ENCODE measurements at regions not wholly inside any gene's neighbourhood (a gene's known extent, or its start where the extent isn't known, plus 50 kb on each side); places are given as distances from the start of the nearest gene placed in this dataset.
"Not testable (repeated sequence)": the region's sequence is repeated elsewhere in the genome, so short reads cannot be mapped to it uniquely, and the experiment has no call there.

DNA sequence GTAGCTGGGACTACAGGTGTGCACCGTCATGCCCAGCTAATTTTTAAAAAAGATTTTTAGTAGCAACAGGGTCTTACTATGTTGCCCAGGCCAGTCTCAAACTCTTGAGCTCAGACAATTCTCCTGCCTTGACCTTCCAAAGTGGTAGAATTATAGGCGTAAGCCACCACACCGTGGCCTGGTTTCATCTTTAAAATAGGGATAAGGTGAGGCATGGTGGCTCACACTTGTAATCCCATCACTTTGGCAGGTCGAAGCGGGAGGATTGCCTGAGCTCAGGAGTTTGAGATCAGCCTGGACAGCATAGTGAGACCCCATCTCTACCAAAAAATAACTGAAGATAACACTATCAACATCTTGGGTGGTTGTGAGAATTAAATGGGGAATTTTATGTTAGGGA is 84.6 kb upstream of the SPDYE9 start:
- TF ChIP-seq, protein P1, sequence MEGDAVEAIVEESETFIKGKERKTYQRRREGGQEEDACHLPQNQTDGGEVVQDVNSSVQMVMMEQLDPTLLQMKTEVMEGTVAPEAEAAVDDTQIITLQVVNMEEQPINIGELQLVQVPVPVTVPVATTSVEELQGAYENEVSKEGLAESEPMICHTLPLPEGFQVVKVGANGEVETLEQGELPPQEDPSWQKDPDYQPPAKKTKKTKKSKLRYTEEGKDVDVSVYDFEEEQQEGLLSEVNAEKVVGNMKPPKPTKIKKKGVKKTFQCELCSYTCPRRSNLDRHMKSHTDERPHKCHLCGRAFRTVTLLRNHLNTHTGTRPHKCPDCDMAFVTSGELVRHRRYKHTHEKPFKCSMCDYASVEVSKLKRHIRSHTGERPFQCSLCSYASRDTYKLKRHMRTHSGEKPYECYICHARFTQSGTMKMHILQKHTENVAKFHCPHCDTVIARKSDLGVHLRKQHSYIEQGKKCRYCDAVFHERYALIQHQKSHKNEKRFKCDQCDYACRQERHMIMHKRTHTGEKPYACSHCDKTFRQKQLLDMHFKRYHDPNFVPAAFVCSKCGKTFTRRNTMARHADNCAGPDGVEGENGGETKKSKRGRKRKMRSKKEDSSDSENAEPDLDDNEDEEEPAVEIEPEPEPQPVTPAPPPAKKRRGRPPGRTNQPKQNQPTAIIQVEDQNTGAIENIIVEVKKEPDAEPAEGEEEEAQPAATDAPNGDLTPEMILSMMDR (conservative IDR thresholded peaks at IDR 0.05 in 1 of 2, IDR thresholded peaks at IDR 0.05 in 1 of 2; ENCODE audit: low read depth in 1 of 2, low read length in 2 of 2) = not testable (repeated sequence)
- not testable (repeated sequence) for TF ChIP-seq EZH2 (IDR thresholded peaks at IDR 0.05; ENCODE audit: low read length, missing control alignments)

Measured in fibroblast of lung (primary cell).